NCI-H128 (cell line): ENCODE measurements at regions not wholly inside any gene's neighbourhood (a gene's known extent, or its start where the extent isn't known, plus 50 kb on each side); places are given as distances from the start of the nearest gene placed in this dataset.
"Not testable (repeated sequence)": the region's sequence is repeated elsewhere in the genome, so short reads cannot be mapped to it uniquely, and the experiment has no call there.

Source experiments
- DNase-seq: peaks from one replicate; lab custom pipeline; 2025; ENCODE audit not compliant: unreplicated experiment; lab: John Stamatoyannopoulos, UW

GRCh38 chr1:190667914-190668313 is 190.2 kb upstream of the BRINP3 start:
- DNase-seq = no peak

GRCh38 chr1:190679044-190679443 is 201.4 kb upstream of the BRINP3 start:
- DNase-seq = no peak

DNA sequence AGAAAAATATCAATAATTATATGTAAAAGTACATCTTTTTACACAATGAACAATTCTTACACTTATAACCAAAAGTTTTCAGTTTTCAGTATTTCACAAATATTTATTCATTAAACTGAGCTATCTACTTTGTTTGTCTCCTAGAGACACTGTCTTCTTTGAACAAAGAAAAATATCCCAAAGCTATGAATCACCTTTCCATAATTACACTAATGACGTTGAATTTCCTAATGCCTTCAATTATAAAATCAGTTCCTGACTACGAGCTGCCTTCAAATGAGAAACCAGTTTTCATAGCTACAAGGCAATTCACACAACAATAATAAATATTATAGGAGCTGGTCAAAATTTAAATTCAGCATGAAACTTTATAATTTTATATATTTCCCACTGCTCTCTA is 201.8 kb upstream of the BRINP3 start:
- no peak for DNase-seq

GRCh38 chr1:190679983-190680382 is 202.3 kb upstream of the BRINP3 start:
- no peak for DNase-seq

DNA sequence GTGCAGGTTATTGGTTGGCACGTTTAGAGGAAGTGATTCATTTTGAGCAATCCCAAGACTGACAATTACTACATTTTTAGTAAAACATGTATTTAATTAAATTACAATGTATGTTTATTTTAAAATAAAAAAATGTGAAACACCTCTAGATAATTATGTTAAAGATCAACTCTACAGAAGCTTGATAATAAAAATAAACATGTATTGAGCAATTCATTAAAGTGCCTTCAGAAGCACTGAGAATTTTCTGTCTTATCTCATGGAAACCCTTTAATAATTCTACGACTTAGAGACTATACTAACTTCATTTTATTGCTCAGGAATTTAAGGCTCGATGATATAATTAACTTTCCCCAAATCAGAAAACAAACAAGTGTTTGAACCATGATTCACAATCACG is 208.0 kb upstream of the BRINP3 start:
- DNase-seq = no peak

- DNase-seq = no peak
Observed at GRCh38 chr1:190688096-190688495, 210.4 kb upstream of the BRINP3 start.

- not testable (repeated sequence) for DNase-seq
Observed at GRCh38 chr1:190698488-190698887, 220.8 kb upstream of the BRINP3 start.

- no peak for DNase-seq
Observed at GRCh38 chr1:190699165-190699564, 221.5 kb upstream of the BRINP3 start.

DNA sequence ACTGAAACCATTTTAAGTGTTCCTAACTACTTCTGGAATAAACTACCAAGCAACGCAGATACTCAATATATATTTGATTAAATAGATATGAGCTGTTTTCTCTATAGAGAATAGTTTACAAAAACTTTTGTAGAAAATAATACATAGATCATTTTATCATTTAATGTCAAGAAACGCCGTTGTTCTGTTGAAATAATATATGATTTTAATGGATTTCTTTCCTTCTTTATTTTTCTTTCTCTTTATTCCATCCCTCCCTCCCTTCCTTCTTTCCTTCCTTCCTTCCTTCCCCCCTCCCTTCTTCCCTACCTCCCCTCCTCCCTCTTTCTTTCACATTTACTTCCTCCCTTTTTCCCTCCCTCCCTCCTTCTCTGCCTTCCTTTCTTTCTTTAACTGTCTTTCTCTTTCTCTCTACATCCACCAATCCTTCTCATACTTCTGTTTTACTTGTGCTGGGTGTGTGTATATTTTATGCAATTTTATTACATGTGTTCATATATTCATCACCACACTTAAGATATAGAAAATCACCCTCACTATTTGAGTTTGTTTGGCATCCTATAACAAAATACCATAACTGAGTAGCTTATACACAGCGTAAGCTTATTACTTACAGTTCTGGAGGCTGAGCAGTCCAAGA is 230.9 kb upstream of the BRINP3 start:
- DNase-seq = no peak

GRCh38 chr1:190711069-190711468 is 233.4 kb upstream of the BRINP3 start:
- no peak for DNase-seq

DNA sequence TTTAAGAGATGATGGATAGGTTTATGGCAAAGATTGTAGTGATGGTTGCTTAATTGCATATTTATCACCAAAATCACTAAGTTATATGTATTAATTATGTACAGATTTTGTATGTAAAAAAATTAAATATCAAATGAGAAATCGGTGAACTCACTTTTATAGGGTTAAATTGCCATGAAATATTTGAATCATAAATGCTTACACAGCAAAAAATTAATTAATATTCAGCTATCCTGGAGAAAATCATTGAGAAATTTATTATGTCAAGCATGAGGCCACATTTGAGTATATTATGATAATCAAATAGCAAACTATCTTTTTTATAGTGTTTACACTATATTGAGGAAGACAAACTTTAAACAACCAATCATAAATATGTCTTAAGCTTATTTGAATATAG is 239.4 kb upstream of the BRINP3 start:
- DNase-seq = no peak

- DNase-seq = no peak
Observed at GRCh38 chr1:190736971-190737590, 259.4 kb upstream of the BRINP3 start.

- DNase-seq = no peak
Observed at GRCh38 chr1:190738317-190738716, 260.7 kb upstream of the BRINP3 start.

DNA sequence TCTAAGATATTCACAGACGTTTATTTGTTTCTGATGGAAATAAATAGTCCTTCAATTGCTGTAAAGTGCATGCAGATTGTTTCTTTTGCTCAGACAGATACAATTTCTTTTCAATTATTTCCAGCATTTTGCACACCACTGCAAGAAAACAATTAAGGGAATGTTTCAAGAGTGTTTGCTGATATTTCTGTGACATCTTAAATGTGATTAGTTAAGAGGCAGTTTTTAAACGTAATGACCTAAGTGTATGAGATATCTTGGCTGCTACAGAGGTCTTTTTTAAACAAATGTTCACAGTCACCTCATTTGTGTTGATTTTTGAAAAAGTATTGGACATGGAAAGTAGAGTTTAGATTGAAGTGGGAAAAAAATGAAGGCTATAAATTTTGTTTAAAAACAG is 262.3 kb upstream of the BRINP3 start:
- no peak for DNase-seq

- DNase-seq = no peak
Observed at GRCh38 chr1:190747704-190748103, 270.0 kb upstream of the BRINP3 start.

DNA sequence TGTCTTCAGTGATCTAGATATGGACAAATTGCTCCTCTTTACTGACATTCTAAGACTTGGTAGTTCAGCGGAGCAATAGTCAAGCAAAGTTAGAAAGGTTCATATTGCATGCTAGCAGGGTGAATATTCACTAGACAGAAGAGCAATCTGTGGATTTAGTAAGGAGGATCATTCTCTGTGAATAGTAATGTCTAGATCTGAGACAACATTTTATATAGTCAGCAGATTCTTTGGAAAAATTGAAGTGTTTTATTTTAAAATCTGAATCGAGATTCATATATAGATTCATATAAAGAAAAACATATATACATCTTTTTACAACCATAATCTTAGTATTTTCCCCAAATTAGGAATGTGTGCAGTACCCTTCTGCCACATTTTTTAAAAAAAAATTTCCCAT is 274.5 kb upstream of the BRINP3 start:
- no peak for DNase-seq

GRCh38 chr1:190754666-190755065 is 277.0 kb upstream of the BRINP3 start:
- peak; percentile 23 for DNase-seq

- DNase-seq = no peak
Observed at GRCh38 chr1:190759807-190760206, 282.1 kb upstream of the BRINP3 start.

DNA sequence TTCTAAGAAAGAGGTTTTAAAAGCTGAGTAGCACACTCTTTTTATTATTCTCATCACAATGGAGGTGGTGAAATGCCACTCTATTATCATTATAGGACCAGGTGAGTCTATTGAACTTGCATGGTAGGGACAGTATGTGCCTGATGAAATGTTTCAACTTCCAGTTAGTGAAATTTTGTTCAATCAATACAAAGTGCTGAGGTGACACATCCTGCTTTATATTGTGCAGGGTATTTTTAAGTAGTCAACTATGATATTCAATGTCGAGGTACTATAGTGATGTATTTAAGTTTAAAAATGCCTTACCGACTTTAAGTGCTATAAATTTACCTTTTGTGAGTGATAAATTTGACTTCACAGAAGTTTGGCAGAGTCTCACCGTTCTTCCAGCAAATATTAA is 284.7 kb upstream of the BRINP3 start:
- DNase-seq = no peak

- no peak for DNase-seq
Observed at GRCh38 chr1:190792873-190793272, 315.2 kb upstream of the BRINP3 start.

DNA sequence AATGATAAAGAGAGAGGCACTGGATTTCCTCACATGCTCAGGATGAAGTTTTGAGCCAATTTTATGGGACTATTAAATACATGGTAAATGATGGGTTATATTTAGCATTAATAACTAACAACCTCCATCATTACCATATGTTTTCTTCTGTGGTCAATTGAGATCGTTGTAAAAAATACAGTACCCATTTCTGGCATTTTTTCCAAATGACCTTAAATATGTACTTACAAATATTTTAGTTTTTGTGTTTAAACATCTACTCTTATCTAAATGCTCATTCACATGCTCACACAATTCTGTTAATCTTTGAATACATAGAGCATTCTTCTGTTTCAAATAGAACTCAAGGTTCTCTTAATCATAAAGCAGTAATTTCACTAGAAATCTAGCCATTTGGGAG is 330.0 kb upstream of the BRINP3 start:
- no peak for DNase-seq

DNA sequence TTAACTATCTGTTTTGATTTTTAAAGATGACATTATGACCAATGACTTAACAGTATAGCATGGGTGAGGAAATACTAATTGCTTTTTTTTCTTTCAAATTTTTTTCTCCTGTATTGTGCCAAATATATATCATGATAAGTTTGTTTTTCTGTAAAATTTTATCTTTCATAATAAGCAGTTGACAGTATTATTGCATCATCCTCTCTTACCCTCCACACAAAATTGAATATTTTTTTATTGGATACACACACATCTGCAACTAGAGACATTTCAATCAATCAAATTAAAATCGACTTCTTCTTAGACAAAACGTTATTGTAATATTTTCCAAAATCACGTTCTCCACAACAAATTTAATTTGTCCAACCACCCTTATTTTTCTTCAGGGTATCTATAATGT is 330.4 kb upstream of the BRINP3 start:
- DNase-seq = no peak

GRCh38 chr1:190809312-190809711 is 331.6 kb upstream of the BRINP3 start:
- no peak for DNase-seq
